Suppressor macrophage treated with lipopolysaccharide for 4 hours (primary cell): ENCODE measurements at regions not wholly inside any gene's neighbourhood (a gene's known extent, or its start where the extent isn't known, plus 50 kb on each side); places are given as distances from the start of the nearest gene placed in this dataset.

Experiments used
- DNase-seq: peaks from one replicate; pipeline ENCODE4 v3.0.0-alpha.2; 2020

DNA sequence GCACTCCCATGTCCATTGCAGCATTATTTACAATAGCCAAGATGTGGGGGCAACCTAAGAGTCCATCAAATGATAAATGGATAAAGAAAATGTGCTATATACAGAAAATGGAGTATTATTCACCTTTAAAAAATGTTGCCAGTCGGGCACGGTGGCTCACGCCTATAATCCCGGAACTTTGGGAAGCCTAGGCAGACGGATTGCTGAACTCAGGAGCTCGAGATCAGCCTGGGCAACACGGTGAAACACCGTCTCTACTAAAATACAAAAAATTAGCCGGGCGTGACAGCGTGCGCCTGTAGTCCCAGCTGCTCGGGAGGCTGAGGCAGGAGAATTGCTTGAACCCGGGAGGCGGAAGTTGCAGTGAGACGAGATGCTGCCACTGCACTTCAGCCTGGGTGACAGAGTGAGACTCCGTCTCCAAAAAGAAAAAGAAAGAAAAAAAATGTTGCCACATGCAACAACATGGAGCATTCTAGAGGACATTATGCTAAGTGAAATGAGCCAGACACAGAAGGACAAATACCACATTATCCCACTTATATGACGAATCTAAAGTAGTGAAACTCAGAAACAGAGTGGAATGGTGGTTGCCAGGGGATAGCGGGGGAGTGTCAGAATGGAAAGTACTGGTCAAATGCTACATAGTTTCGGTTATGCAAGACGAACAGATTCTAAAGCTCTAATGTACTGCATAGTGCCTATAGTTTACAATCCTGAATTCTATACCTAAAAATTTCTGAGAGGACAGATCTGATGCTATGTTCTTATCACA lies 1385.6 kb upstream of the TMEFF2 start:
- DNase-seq, result no peak

DNA sequence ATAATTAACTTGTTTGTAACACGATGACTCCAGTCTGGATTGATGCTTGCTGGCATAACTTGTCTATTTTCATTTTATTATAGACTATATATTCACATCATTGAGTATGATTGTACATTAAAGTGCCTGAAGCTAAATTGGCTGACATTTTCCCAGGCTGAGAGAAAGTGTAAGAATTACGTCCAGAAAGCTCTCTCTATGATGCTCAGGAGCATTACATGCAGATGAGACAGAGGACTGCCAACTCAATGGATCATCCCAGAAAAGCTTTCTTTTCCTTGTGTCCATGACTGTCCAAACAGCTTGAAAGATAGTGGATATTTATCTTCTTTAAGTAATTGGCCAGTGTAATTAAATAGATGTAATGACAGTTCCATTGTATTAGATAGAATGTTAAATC lies 1372.2 kb upstream of the TMEFF2 start:
- DNase-seq, result no peak

GRCh38 chr2:193566276-193566675 lies 1371.5 kb upstream of the TMEFF2 start:
- no peak for DNase-seq

DNA sequence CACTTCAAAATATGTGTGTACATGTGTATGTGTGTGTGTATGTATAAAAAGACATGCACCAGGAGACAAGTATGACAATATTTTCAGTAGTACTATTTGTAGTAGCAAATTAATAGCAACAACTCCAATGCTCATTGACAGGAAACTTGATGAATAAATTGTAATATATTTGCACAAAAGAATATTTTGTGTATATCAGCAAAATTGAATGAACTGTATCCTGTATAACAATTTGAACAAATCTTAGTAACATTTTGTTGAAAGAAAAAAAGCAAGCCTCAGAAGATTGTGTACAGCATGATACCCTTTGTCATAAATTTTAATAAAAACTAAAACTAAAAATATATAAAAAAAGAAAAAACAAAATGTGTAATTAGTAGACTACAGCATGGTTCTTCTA lies 1367.3 kb upstream of the TMEFF2 start:
- DNase-seq, result no peak

DNA sequence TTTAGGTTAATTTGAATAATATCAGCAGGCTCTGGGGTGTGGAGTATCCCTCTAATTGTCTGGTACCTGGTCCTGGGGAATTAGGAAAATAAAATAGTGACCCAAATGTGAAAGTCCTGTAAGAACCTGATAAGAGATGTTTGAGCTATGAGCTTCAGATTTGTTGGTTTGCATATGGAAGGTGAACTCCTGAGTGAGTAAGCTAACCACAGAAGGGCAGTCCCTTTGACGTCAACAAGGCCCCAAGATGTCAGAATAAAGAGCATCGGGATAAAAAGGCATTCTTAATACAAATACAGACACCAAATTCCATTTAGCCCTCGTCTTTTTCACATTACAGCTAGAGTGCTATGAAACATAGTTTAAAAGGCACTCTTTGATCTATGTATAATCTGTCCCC lies 1366.3 kb upstream of the TMEFF2 start:
- DNase-seq, result no peak

DNA sequence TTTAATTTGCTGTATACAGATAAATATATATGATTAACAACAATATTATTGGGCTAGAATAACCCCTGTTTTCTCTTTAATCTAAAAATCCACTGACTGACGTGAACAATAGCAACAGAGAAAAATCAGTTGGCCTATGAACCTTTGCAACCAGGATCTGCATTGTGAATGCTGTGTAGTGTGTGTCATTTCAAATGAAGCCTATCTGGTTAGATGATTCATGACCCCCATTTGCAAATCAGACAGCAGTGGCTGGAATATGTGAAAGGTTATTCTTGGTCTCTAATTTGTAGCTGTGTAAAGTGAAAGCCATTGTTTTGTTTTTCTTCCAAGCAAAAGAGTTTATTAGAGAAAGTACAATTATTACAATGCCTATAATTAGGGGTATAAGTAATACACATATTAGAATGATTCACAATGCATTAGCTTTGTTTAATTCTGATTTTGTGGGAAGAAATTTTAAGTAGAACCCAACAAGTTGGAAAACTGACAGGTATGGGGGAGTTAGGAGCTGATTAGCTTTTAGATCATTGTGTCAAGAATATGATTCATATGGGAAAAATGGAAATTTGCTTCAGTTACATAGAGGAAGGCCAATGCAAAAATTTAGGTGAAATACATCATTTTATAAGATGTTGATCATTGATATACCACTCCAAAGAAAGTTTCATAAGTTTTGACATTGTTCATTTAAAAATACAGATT lies 1362.2 kb upstream of the TMEFF2 start:
- DNase-seq, result no peak

GRCh38 chr2:193549661-193550060 lies 1354.9 kb upstream of the TMEFF2 start:
- peak; percentile 1 for DNase-seq

DNA sequence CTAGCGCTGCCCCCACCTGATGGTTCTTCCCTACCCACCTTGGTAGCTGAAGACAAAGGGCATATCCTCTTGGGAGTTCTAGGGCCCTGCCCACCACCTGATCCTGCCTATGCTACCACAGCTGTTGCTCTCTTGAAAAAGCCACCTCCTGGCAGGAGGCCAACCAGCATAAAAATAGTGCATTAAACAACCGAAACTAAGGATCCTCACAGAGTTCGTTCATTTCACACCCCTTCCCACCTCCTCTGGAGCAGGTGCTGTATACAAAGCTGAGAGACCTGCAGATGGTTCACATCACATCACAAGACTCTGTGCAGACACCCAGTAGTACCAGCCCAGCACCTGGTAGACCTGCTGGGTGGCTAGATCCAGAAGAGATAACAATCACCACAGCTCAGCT lies 1348.0 kb upstream of the TMEFF2 start:
- no peak for DNase-seq

- no peak for DNase-seq
These were observed 1344.5 kb upstream of the TMEFF2 start for GRCh38 chr2:193539188-193539587.

DNA sequence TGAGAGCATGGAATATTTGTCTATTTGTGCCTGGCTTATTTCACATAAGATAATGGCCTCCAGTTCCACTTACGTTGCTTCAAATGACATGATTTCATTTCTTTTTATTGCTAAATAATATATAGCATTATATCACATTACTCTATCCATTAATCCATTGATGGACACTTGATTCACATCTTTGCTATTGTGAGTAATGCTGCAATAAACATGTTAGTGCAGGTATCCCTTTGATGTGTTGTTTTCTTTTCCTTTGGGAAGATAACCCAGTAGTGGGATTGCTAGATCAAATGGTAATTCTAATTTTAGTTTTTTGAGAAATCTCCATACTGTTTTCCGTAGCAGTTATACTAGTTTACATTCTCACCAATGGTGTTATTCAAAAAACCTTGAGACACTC lies 1343.3 kb upstream of the TMEFF2 start:
- DNase-seq, result no peak

DNA sequence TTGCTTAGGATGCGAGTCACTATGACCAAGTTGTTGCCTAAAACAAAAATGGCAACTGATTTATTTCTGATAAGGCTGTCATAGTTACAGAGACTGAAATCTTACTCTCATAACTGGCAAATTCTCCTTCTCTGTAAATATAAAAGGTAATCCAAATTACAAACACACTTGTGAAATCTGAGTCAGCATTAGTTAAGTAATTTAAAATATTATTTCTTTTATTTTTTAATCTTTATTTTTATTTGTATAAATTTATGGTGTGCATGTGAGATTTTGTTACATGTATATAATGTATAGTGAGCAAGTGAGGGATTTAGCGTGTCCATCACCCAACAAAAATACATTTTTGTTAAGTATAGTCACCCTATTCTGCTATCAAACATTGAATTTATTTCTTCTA lies 1342.8 kb upstream of the TMEFF2 start:
- no peak for DNase-seq

GRCh38 chr2:193528458-193528857 lies 1333.7 kb upstream of the TMEFF2 start:
- DNase-seq, result no peak

DNA sequence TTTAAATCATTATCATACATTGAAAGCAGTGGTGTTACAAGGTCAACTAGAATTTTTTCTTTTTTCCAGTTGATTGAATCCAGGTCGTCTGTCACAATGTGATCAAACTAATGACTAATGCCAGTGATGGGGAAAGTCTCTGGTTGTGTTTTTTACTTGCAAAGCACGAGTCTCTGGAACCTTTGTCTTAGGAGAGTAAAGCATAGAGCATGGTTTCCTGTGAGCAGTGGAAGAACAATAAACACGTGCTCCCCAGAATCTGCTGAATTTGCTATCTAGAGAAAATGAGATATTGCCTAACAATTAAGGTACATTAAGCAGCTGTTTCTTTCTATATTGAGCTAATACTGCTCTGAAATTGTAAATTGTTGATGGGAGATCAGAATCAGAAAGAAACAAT lies 1332.4 kb upstream of the TMEFF2 start:
- DNase-seq, result no peak

DNA sequence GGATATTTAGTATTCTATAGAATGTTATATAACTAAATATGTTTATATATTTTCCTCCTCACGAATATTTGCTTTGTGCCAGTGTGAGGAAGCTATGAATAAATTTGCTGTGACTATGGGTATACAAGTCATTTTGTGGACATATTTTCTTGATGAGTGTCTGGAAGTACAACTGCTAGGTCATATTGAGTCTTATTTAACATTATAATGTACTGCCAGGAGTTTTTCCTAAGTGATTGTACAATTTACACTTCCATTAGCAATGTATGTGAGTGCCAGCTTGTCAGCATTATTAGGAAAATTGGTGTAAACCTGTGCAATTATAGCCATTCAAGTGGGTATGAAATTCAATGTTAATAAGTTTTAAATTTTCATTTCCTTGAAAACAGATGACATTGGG lies 1328.9 kb upstream of the TMEFF2 start:
- no peak for DNase-seq

- no peak for DNase-seq
These were observed 1326.8 kb upstream of the TMEFF2 start for GRCh38 chr2:193521523-193521922.

DNA sequence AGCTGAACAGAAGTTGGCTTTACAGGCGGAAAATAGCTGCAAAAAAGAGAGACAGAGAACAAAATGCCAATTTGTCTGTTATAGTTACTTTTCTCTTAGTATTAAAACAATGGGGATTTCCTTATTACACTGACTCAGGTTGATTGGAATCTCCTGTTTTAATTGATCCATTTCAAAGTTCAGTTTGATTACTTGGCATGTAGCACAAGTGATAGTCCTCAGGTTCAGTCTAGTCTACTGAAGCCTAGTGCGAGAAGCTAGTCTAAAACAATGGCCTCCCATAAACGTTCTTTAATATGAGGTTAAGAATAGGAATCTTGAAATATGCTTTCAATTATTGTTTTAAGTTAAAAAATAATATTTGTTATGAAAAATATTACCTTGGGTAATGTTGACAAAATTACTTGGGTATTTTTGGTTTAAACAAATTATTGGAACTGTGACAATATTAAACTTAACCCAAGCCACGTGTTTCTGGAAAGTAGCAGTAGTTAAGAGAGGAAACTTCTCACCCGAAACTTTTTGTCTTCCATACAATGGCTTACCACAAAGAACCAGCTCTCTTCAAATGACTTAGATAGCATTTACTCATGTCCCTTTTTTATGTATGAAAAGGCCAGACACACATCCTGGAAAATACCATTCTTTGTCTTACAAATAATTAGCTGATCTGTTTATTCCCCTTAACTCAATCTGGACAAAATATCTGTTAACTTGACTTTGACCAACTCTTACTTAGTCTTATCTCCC lies 1326.2 kb upstream of the TMEFF2 start:
- no peak for DNase-seq

GRCh38 chr2:193518041-193518817 lies 1323.5 kb upstream of the TMEFF2 start:
- peak; percentile 0 for DNase-seq

GRCh38 chr2:193517615-193518014 lies 1322.9 kb upstream of the TMEFF2 start:
- DNase-seq, result no peak

GRCh38 chr2:193506035-193506434 lies 1311.3 kb upstream of the TMEFF2 start:
- DNase-seq, result no peak

DNA sequence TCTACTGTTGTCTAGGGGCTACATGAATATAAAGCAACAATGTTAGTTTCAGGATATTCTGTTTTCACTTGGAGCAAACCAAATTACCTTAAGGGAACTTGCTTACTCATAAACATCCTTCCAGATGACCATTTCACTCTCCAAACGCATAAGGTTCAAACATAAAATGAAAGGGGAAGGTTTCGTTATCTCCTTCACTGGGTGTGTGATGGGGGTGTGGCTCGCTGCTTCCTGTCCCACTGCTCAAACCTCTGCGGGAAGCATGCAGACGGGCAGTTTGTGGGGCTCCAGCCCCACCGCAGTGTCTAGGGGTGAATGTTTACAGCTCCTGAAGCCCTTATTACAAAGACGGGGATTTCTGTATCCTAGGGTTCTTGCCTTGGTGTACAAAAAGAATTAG lies 1310.9 kb upstream of the TMEFF2 start:
- DNase-seq, result no peak

GRCh38 chr2:193502363-193503035 lies 1307.8 kb upstream of the TMEFF2 start:
- DNase-seq, result no peak

GRCh38 chr2:193496786-193497185 lies 1302.1 kb upstream of the TMEFF2 start:
- DNase-seq, result no peak

GRCh38 chr2:193482557-193482956 lies 1287.8 kb upstream of the TMEFF2 start:
- DNase-seq, result no peak
